ENCODE measurements at regions not wholly inside any gene's neighbourhood (a gene's known extent, or its start where the extent isn't known, plus 50 kb on each side); places are given as distances from the start of the nearest gene placed in this dataset.

DNA sequence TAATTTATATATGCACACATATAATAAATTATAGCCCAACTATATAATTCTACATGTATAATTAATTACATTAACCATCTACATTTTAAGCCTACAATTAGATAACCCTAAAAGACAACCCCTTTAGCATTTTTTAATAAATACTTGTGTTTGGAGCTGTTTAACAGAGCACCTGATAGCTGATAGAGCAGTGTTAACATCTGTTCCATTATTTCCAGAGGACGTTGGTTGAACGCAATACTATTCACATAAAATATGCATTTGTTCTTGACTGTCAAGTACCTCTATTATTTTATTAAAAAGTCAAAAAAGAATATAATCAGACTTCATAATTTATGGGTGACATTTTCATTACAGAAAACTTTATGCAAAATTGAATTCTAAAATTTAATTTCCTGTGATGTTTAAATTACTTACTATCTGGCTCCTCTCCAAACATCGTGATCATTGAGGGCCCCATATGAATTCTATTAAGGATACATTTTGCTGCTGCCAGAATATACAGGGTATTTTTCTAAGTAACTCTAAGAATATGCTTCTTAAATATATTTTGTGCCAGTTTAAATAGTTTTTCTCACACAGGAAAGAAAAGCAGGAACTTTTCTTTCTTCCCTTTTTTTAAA, 234.3 kb downstream of the SHOX2 start:
- H3K23ac ChIP-seq (ENCODE audit: insufficient read length): no peak overlapping the region
- H4K8ac ChIP-seq (ENCODE audit: extremely low read depth, insufficient read depth, low read length): no peak overlapping the region
- no peak overlapping the region for H3K14ac ChIP-seq (ENCODE audit: insufficient read length)
- H2AK5ac ChIP-seq (ENCODE audit: low read depth, low read length): no peak overlapping the region
- H2BK15ac ChIP-seq (ENCODE audit: low read length): no peak overlapping the region
- H3K9ac ChIP-seq (replicated peaks in 1 of 4; ENCODE audit: extremely low read depth in 1 of 4, low read depth in 3 of 4, low read length in 3 of 4): no peak overlapping the region
- no peaks in the 10 kb centered on the region; a peak in 1 of 7 replicates for H3K4me1 ChIP-seq (replicated peaks in 1 of 4; ENCODE audit: control insufficient read depth in 3 of 4, insufficient read depth in 4 of 4, low read length in 3 of 4)
- no peaks in the 10 kb centered on the region for H3K36me3 ChIP-seq (ENCODE audit: control insufficient read depth in 2 of 4, insufficient read depth in 4 of 4, low read length in 3 of 4)
- H3K79me1 ChIP-seq (ENCODE audit: low read depth, low read length): no peaks in the 10 kb centered on the region
- CTCF ChIA-PET (ENCODE audit: partially characterized antibody): no interaction called here
- no peaks in the 10 kb centered on the region for H3K79me2 ChIP-seq (ENCODE audit: control insufficient read depth in 1 of 2, insufficient read depth in 2 of 2, low read length in 2 of 2)
- no peak overlapping the region for H2AFZ ChIP-seq (ENCODE audit: low read length)
- FAIRE-seq (no peak), DNase-seq (ENCODE audit: low read depth in 1 of 2, low spot score in 2 of 2) (no peak)
- H2BK120ac ChIP-seq (replicated peaks; ENCODE audit: low read depth, low read length): no peak overlapping the region
- no peak overlapping the region for H3K56ac ChIP-seq (replicated peaks; ENCODE audit: insufficient read length, low read depth, low read length)
- no peak overlapping the region for H3K4me3 ChIP-seq (ENCODE audit: extremely low read depth in 1 of 4, insufficient read depth in 2 of 4, low read depth in 3 of 4, low read length in 4 of 4)
- H2BK20ac ChIP-seq (ENCODE audit: low read length): no peak overlapping the region
- H2BK12ac ChIP-seq (ENCODE audit: low read depth, low read length): no peak overlapping the region
- no peaks in the 10 kb centered on the region for H3K23me2 ChIP-seq (ENCODE audit: low read depth, low read length)
- no peak overlapping the region for H3K4ac ChIP-seq (replicated peaks; ENCODE audit: insufficient read length, low read depth, low read length)
- no peak overlapping the region for H4K5ac ChIP-seq (ENCODE audit: insufficient read length, low read depth, low read length)
- WGBS, 2 experiments (ENCODE audit: extremely low coverage in 1 of 2, insufficient coverage in 1 of 2, insufficient read length in 1 of 2, insufficient replicate concordance in 2 of 2, low coverage in 1 of 2, low lambda C conversion rate in 2 of 2, missing lambda C conversion rate in 1 of 2): 96% methylated on average over 3 of the region's 3 CpGs; no CpG with 5 or more reads in 1 of the 2 experiments
- H4K20me1 ChIP-seq (replicated peaks in 1 of 2; ENCODE audit: control insufficient read depth in 1 of 2, insufficient read depth in 2 of 2, low read length in 2 of 2): no peaks in the 10 kb centered on the region
- H3K27me3 ChIP-seq (replicated peaks in 1 of 4; ENCODE audit: control insufficient read depth in 3 of 4, extremely low read depth in 1 of 4, insufficient read depth in 3 of 4, low read length in 3 of 4): no peaks in the 10 kb centered on the region
- H3K27ac ChIP-seq (ENCODE audit: low read depth, low read length): no peak overlapping the region
- no peak overlapping the region for H2BK5ac ChIP-seq (ENCODE audit: low read depth, low read length)
- H3K18ac ChIP-seq (ENCODE audit: extremely low read depth, low read length): no peak overlapping the region
- H3K4me2 ChIP-seq (ENCODE audit: insufficient read depth in 1 of 2, low read depth in 2 of 2, low read length in 2 of 2): no peak overlapping the region
- no peaks in the 10 kb centered on the region for H3K9me3 ChIP-seq (ENCODE audit: insufficient read depth in 2 of 2, low read depth in 1 of 2, low read length in 1 of 2)
- no peak overlapping the region for H4K91ac ChIP-seq (replicated peaks; ENCODE audit: insufficient read length, low read length)
- POLR2A ChIA-PET (ENCODE audit: partially characterized antibody): no interaction called here
- TF ChIP-seq GABPA (IDR thresholded peaks at IDR 0.05; ENCODE audit: borderline replicate concordance, insufficient read depth, low read length): no peak
- TF ChIP-seq SP2 (IDR thresholded peaks at IDR 0.05; ENCODE audit: low read length): no peak
- TF ChIP-seq HDAC6 (IDR thresholded peaks at IDR 0.05; ENCODE audit: low read depth, low read length): no peak
- no peak for TF ChIP-seq JUND (IDR thresholded peaks at IDR 0.05; ENCODE audit: low read length)
- TF ChIP-seq HDAC2 (IDR thresholded peaks at IDR 0.05; ENCODE audit: borderline replicate concordance in 1 of 2, low read depth in 2 of 2, low read length in 2 of 2): no peak
- TF ChIP-seq EGR1 (IDR thresholded peaks at IDR 0.05; ENCODE audit: borderline replicate concordance, low read depth, low read length): no peak
- no peak for TF ChIP-seq CBX8 (IDR thresholded peaks at IDR 0.05; ENCODE audit: borderline replicate concordance, low read depth, low read length)
- no peak for TF ChIP-seq POU5F1 (IDR thresholded peaks at IDR 0.05; ENCODE audit: low read depth, low read length)
- no peak for TF ChIP-seq FOSL1 (IDR thresholded peaks at IDR 0.05; ENCODE audit: insufficient read depth, low read depth, low read length)
- no peak for TF ChIP-seq BRCA1 (IDR thresholded peaks at IDR 0.05; ENCODE audit: low read depth, low read length)
- TF ChIP-seq SAP30 (IDR thresholded peaks at IDR 0.05; ENCODE audit: insufficient read depth, insufficient replicate concordance, low read length): no peak
- no peak for TF ChIP-seq BACH1 (IDR thresholded peaks at IDR 0.05; ENCODE audit: low read length)
